DMS53 treated with DMSO at 0.1 percent for 48 hours (cell line): ENCODE measurements at regions not wholly inside any gene's neighbourhood (a gene's known extent, or its start where the extent isn't known, plus 50 kb on each side); places are given as distances from the start of the nearest gene placed in this dataset.
"Not testable (repeated sequence)": the region's sequence is repeated elsewhere in the genome, so short reads cannot be mapped to it uniquely, and the experiment has no call there.

Experiments used
- DNase-seq: peaks from one replicate; lab custom pipeline; 2025; ENCODE audit not compliant: unreplicated experiment; lab: John Stamatoyannopoulos, UW

DNA sequence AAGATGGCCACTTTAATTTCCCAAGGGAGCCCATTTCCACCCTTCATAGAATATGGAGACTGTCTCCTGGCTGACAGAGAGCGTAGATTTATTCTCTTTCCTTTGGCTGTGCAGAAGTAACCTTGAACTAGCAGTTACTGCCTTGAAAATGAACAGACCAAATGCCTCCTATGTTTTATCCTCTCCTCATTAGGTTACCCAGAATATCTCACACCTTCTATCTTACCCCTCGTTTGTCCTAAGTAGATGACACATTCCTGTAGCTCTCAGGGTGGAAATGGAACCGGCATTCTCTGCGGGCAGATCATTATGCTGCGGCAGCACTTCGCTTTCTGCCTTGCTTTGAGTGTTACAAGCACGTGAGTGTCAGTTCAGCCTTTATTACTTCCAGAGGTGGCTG, 336.5 kb downstream of the DCDC2C start:
- no peak for DNase-seq

- peak; percentile 1 for DNase-seq
Measured at GRCh38 chr2:4047961-4048891, 344.9 kb downstream of the DCDC2C start.

- DNase-seq, result no peak
Measured at GRCh38 chr2:4049463-4049862, 346.1 kb downstream of the DCDC2C start.

DNA sequence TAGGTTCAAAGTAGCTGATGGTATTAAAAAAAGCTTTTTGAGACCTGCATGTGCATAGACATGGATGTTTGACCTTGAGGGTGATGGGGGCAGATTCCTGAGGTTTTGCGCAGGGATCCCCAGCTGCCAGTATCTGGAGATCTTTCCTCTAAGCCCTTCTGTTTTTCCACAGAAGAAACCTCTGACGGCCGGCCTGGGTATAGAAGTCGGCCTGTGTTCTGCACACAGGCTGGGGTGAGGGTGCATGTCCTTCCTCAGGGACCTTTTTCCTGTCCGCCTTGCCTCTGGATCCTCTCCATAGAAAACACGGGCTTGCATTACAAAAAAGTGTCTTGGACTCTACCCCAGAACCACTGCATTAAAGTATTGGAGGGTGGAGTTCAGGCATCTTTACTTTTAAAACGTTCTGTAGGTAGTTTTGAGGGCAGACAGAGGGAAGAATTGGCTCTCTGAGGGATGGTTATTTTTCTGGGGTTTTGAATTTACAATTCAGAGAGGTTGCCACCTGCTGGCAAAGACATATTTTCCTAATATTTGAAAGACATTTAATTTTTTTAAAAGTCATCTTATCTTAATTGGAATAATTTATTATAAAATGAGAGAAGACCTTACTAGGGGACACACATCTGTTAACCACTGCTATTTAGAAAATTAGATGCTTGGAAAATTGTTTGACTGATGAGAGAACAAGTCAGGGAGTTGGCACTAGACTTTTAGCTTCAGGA, 350.6 kb downstream of the DCDC2C start:
- DNase-seq, result no peak

DNA sequence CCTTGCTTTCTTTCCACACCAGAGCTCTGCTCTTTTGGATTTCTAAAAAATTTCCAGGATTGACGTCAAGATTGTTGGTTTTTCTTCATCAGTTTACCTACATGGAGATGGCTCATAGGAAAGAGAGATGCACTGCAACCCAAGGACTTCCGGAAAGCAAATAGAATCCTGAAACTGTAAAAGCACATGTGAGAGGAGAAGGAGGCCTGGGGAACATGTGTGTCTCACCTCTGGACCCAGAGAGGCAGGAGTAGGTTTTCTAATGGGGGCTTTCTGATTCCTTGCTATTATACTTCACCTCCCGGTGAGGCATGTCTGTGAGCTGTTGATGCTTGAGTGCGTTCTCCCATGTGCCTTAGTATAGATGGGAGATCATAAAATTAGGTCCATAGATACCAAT, 362.8 kb downstream of the DCDC2C start:
- DNase-seq, result no peak

- DNase-seq, result no peak
Measured at GRCh38 chr2:4073026-4073569, 369.7 kb downstream of the DCDC2C start.

DNA sequence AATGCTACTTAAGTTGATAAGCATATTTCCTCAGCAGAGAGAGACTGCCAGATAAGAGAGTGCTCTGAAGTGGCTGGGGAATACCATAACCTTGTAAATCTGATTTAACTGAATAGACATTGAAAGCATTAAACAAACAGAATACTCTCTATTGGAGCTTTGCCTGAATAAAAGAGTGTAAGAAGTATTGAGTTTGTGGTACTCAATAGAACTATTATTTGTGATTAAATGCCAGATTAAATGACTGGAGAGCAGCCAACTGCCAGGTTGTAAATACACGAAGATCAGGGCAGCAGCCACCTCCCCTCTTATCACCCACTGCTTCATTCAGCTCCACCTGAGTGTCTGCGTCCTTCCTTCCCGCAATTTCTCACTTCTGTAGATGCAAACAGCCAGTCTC, 373.6 kb downstream of the DCDC2C start:
- DNase-seq, result no peak

- DNase-seq, result no peak
Measured at GRCh38 chr2:4085186-4085585, 381.8 kb downstream of the DCDC2C start.

DNA sequence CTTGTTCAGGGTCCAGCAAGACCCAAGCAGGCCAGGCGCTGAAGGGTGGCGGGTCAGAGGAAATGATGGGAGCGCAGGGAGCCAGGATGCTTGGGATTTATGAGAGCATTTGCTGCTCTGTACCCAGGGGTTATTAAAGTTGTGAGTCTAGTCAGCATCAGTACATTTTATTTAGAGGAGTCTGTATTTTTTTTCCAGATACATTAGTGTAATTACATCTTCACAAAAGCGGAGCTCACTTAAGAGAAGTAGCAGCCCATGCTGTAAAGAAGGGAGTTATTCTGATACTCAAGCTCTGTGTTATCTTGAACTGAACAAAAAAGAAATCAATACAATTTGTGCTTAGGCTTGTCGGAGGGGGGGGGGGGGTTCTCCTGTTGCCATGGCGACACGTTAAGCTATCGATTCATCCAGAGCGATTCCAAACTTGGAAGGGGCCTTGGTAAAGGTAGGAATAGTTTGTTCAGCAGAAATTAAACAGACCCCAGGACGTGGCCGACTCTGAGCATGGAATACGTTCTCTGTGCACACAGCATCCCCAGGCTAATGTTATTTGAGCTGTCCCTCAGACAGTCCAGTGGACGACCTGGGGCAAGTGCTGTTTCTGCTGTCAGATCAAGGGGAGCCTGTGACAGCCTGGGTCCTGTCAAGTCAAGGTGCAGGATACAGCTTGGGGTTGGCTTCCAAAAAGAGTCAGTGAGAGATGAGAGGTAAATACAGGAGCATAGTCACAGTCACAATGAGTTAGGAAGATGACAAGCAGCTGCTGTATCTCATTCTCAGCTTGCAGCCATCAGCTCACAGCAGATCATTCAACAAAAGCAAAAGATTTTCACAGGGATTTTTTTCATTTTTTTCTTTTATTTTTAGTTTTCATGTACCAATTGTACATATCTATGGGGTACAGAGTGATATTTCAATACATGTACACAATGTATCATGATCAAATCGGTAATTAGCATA, 387.6 kb downstream of the DCDC2C start:
- no peak for DNase-seq

DNA sequence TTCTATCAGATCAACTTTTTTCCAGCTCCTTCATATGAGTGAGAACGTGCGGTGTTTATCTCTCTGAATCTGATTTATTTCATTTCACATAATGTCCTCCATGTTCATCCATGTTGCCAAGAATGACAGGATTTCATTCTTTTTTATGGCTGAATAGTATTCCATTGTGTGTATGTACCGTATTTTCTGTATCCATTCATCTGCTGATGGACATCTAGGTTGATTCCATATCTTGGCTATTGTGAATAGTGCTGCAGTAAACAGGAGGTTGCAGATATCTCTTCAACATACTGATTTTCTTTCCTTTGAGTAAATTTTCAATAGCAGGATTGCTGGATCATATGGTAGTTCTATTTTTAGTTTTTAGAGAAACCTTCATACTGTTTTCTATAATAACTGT, 388.5 kb downstream of the DCDC2C start:
- no peak for DNase-seq

DNA sequence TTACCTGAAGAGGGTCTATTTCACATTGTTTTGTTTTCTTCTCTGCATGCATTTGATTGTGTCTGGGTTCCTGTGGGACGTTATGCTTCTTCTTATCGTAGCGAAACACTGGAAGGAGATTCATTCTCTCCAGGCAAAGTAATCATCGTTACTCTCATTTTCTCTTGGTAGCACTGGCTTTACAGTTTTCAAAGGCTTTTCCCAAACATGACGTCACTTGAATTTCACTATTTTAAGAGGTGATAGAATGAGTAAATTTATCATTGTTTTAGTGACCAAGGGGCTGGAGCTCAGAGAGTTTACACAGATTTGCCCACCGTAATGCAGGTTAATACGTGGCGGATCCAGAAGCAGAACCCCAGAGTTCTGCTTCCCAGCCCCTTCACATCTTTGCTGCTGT, 391.4 kb downstream of the DCDC2C start:
- DNase-seq, result no peak

GRCh38 chr2:4096978-4097766, 393.8 kb downstream of the DCDC2C start:
- no peak for DNase-seq

DNA sequence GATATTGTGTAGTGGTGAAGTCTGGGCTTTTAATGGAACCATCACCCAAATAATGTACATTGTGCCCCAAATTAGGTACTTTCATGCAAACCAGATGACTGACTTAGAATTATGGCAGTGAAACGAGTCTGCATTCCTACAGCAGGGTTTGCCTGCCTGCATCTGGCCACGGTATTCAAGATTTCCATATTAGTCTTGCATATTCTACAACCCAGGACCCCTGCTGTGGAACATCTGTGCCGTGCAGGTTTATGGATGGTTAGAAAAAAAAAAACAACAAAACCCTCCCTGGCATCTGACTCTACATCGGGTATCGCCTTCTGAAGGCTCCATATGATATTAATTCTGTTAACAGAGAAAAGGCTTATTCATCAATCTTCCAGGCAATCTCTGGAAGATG, 394.8 kb downstream of the DCDC2C start:
- DNase-seq, result no peak

GRCh38 chr2:4101936-4102335, 398.6 kb downstream of the DCDC2C start:
- no peak for DNase-seq

- DNase-seq, result no peak
Measured at GRCh38 chr2:4107179-4107578, 403.8 kb downstream of the DCDC2C start.

DNA sequence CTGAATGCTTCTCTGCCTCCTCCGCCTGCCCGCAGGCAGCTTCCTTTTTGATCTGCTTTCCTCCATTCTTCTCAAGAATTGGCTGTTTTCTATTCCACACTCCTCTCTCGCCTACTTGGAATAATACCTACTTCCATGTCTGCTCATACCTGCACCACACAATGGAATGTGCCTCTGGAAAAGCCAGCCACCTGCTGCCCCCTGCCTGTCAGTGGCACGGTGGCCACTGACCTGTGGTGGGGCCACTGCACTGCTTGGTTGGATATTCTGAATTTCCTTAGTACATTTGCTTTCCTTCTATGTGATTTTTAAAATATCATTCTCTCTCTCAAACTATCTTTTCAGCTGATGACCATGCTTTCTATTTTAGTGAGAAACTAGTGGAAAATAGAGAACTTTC, 406.9 kb downstream of the DCDC2C start:
- no peak for DNase-seq

DNA sequence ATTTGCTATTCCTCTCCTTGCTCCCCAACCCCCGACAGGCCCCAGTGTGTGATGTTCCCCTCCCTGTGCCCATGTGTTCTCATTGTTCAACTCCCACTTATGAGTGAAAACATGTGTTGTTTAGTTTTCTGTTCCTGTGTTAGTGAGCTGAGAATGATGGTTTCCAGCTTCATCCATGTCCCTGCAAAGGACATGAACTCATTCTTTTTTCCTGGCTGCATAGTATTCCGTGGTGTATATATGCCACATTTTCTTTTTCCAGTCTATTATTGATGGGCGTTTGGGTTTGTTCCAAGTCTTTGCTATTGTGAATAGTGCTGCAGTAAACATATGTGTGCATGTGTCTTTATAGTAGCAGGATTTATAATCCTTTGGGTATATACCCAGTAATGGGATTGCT, 412.1 kb downstream of the DCDC2C start:
- not testable (repeated sequence) for DNase-seq

- DNase-seq, result no peak
Measured at GRCh38 chr2:4122726-4123125, 419.4 kb downstream of the DCDC2C start.

DNA sequence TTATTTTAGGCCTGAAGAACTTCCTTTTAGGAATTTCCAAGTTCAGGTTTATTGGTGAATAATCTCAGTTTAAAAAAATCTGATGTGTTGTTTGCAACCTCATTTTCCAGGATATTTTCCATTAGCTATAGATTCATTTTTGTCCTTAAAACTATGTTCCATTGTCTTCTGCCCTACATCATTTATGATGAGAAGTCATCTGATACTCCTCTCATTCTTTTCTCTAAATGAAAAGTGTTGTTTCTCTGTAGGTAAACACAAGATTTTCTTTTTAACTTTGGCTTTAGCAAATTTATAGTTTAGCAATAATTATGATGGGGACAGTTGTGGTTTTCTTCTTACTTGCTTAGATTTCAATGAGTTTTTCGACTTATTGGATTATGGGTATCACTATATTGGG, 427.3 kb downstream of the DCDC2C start:
- DNase-seq, result no peak
